GM18505 (cell line): ENCODE measurements at regions not wholly inside any gene's neighbourhood (a gene's known extent, or its start where the extent isn't known, plus 50 kb on each side); places are given as distances from the start of the nearest gene placed in this dataset.

ENCODE experiments used
- ATAC-seq: cut with Tn5 transposase; IDR thresholded peaks from one replicate; pipeline ENCODE4 v1.9.1; 2021; ENCODE audit not compliant: unreplicated experiment
- POLR2A ChIP-seq: IDR thresholded peaks from 4 replicates; pipeline ENCODE4 v1.6.1; 2011; ENCODE audit warnings: borderline replicate concordance; ENCODE audit not compliant: insufficient read depth, insufficient read length; ENCODE audit errors: extremely low read depth

DNA sequence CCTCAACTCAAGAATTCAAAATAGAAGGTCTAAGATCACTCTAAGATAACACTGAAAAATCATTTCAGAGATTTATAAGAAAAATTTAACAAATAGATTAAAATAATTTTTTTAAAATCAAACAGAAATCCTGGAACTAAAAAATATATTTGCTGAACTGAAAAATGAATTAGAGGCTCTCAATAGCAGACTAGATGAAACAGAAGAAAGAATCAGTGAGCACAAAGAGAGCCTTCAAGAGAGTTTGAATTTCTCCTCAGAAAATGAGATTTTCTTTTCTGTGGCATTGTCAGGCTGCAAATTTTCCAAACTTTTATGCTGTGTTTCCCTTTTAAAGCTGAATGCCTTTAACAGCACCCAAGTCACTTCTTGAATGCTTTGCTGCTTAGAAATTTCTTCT lies 335.0 kb upstream of the SLC7A11 start:
- TF ChIP-seq POLR2A = no peak
- no peak for ATAC-seq

DNA sequence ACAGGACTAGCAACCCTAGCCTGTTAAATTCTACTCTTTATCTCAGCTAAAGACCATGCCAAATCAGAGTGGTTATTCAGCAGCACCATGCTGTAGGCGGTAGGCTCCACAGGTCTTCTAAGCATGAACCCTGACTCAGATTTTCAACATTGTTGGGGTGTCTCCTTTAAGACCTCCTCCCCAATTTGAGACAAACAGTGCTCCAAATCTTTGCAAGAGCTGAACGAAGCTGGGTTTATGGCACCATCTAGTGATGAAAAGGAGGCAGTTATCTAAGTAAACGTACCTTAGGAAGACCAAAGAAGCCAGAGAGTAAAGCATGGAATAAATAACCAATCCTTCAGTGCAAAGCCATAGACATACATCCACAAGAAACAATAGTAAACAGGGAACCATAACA lies 334.5 kb upstream of the SLC7A11 start:
- no peak for TF ChIP-seq POLR2A
- no peak for ATAC-seq

DNA sequence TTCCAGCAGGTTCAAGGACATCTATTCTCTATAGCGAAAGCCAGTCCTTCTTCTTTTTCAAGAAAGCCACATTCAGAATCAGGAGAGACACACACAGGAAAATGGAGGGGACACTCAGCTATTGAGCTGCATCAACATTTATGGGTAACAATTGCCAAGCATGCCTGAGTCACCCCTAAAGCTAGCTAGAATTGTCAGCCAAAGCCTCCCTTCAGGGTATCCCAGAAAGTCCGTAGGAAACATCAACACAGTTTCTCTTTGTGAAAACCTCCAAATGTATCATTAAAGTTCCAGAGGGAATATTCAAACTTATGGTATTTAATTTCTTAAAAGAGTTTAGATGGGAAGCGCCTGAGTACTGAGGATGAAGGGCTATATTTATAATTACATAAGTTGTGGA lies 331.1 kb upstream of the SLC7A11 start:
- ATAC-seq = no peak
- no peak for TF ChIP-seq POLR2A

DNA sequence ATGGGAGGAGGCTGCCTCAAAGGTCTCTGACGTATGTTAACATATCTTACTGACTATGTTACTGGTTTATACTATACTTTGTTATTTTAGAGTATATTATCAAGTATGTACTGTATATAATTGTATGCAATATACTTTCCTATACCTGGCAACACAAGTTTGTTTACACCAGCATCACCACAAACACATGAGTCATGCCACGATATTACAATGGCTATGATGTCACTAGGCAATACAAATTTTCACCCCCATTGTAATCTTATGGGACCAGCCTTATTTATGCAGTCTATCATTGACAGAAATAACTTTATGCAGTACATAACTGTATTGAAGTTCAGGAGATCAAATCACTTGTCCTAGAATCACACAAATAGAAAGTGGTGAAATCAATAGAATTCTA lies 329.9 kb upstream of the SLC7A11 start:
- no peak for ATAC-seq
- TF ChIP-seq POLR2A = no peak

DNA sequence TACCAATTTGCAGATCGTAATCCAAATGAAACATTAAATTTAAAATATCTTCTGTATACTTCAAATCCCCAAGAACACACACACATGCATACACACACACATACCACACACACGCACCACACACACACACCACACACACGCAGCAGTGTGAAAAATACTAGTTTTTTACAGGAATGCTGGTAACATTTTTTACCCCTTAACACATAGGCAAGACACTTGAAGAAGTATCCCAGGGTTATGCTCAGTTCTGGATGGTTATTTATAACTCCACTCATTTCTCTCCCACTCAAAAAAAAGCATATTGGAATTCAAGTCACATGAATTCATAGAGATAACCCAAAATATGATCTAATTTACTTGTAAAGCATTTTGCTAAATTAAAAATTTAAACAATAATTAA lies 325.5 kb upstream of the SLC7A11 start:
- ATAC-seq = no peak
- no peak for TF ChIP-seq POLR2A

DNA sequence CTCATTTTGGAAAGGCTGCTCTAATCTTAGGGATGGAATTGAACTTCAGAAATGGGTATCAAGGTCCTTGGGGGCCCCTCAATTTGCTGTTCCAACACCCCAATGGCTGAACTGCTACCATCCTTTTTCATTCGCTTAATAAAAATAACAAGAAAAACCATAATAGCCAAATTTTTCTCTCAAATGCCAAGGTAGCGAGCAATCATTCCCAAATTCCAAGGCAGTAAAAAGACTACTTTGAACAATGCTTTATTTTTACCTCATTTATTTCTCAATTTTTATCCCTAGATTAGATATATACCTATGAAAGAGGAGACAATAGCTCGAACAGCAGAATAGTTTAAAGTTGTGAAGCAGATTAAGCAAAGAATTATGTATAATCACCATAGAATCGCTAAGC lies 323.4 kb upstream of the SLC7A11 start:
- TF ChIP-seq POLR2A = no peak

DNA sequence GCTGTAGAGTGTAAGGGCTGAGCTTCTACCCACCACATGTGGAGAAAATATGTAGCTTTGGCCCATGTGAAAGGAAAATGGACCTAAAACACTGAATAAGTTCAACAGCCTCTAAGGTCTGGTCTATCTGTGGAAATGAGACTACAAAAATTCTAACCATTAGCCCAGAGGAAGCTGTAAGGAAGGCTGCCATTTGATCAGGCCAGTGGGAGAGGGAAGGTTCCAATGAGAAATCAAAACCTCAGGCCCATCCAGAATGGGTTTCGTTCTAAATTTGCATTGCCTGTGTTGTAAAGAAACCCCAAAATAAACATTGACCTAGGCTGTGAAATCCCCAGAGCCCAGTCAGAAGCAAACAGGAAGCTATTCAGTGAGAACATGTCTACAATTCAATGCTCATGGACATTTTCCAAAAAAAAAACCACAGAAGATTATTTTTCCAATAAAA lies 320.4 kb upstream of the SLC7A11 start:
- TF ChIP-seq POLR2A = no peak
- ATAC-seq = peak; percentile 49

More for the DNA sequence above, 323.4 kb upstream of the SLC7A11 start:
- ATAC-seq = no peak

DNA sequence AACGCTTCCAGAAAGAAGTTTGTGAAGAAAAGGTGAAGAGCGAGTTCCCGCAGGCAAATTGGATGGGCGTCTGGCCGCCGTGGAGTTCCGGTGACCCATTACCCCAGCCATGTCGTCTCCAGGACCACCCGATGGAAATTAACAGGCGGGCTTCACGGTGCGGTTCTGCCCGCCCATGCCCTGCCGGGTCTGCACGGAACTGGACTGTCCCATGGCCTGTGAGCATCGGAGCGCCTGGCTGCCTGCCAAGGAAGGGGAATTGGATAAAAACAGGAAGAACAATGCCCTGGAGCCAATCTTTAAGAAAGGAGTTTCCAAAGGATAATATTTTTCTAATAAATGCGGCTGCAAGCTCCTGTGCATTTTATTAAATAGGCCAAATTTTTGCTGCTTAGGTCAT lies 319.8 kb upstream of the SLC7A11 start:
- no peak for ATAC-seq
- no peak for TF ChIP-seq POLR2A

DNA sequence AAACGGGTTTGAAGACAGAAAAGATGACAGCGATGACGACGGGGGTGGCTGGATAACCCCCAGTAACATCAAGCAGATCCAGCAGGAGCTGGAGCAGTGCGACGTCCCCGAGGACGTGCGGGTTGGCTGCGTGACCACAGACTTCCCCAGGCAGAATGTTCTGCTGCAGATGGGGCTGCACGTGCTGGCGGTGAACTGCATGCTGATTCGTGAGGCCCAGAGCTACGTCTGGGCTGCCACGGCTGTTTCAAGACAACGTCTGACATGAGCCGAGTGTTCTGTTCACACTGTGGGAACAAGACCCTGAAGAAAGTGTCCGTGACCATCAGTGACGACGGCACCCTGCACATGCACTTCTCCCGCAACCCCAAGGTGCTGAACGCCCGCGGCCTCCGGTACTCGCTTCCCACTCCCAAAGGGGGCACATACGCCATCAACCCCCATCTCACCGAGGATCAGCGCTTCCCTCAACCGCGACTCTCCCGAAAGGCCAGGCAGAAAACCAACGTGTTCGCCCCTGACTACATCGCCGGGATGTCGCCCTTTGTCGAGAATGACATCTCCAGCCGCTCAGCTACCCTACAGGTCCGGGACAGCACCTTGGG lies 319.2 kb upstream of the SLC7A11 start:
- ATAC-seq = no peak
- no peak for TF ChIP-seq POLR2A

DNA sequence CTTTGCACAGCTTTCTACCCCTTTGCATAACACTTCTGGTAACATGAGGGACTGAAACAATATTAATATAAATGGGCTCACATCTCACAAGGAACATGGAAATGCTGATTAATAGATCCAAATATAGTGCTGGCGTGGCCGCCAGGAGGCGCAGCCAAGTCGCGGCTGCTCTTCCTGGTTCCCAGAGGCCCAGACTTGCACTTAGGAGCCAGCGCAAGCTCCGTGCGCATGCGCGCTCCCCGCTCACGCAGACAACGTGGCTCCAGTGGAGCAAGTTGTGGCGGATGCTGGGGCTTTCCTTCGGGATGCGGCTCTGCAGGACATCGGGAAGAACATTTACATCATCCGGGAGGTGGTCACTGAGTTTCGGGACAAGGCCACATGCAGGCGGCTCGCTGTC lies 318.3 kb upstream of the SLC7A11 start:
- ATAC-seq = no peak
- TF ChIP-seq POLR2A = no peak

DNA sequence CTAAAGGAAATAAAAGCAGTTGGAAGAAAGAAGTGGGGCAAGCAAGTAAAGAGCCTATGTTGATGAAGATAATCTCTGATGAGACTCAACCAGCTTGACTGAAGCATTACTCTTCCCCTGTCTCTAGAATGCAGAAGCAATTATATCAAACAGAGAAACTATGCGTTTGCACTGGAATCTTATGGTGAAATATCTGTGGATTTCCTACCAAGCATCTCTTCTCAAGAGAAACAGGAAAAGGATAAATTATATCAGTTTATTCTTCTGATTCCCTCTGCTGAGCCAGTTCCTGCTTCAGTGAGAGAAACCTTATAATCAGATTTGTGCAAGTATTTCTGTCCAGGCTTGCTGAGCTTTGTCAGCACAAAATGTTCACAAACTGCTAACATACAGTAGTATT lies 316.7 kb upstream of the SLC7A11 start:
- no peak for TF ChIP-seq POLR2A
- ATAC-seq = no peak

DNA sequence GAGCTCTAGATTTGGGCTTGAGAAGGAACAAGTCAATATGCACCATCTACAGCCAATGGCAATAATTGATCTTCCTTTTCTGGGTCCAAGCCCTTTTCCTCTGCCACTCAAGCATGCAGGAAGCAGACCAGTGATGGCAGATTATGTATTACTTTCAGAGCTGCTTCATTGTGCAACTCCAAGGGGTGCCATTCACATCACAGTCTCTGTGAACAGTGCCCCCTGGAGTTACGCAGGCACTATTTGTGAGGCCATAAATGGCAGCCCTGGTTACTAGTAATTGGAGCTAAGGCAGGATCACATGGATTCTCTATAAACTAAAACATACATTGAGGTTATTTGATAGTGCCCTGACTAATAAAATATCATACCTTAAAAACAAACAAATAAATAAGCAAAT lies 313.4 kb upstream of the SLC7A11 start:
- ATAC-seq = peak; percentile 87
- TF ChIP-seq POLR2A = no peak

DNA sequence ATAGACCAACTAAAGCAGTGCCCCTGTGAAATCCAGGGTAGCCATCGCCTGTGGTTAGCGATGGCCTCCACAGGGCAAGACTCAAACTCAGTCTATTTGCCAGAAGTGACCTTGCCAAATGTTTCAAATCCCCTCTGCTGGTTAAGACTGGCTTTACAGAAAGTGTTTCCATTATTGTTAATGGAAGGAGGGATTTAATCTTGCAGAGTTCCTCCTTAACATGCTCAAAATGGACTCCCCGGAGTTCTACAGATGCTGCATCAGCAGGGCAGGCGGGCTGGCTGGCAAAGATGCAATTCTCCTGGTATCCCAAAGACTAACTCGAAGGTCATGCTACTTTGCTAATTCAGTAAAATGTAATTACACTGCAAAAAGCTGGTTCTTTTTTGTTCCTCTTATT lies 313.0 kb upstream of the SLC7A11 start:
- ATAC-seq = no peak
- TF ChIP-seq POLR2A = no peak

DNA sequence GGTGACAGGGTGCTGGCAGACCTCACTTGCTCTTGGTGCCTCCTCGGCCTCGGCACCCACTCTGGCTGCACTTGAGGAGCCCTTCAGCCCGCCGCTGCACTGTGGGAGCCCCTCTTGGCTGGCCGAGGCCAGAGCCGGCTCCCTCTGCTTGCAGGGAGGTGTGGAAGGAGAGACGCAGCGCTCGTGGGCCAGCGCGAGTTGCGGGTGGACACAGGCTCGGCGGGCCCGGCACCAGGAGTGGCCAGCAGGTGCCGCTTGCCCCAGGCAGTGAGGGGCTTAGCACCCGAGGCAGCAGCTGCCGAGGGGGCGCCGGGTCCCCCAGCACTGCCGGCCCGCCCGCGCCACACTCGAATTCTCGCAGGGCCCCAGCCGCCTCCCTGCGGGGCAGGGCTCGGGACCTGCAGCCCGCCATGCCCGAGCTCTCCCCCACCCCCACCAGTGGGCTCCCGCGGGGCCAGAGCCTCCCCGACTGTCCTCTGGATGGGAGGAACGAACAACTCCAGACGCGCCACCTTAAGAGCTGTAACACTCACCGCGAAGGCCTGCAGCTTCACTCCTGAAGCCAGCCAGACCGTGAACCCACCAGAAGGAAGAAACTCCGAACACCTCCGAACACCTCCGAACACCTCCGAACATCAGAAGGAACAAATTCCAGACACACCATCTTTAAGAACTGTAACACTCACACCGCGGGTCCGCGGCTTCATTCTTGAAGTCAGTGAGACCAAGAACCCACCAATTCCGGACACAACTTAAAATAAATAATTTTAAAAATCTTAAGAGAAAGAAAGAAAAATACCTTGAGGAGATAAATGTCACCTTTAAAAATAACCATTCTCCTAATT lies 311.1 kb upstream of the SLC7A11 start:
- no peak for ATAC-seq
- TF ChIP-seq POLR2A = no peak
